SK-N-SH (cell line): ENCODE measurements at regions not wholly inside any gene's neighbourhood (a gene's known extent, or its start where the extent isn't known, plus 50 kb on each side); places are given as distances from the start of the nearest gene placed in this dataset.

Source experiments
- EP300 ChIP-seq, 2 experiments: IDR thresholded peaks; 2 replicates each; pipeline versions ENCODE4 v1.4.0 to v1.6.1; 2012; ENCODE audit warnings: borderline replicate concordance in 1 of 2, low read depth in 1 of 2, low read length in 1 of 2
- EZH2phosphoT487 ChIP-seq: fragments of 200-600 bp; sonication (generic); IDR thresholded peaks from 2 replicates; pipeline ENCODE4 v1.6.1; 2017; ENCODE audit warnings: low read depth, mixed run types, mild to moderate bottlenecking, antibody characterized with exemption, moderate library complexity, borderline replicate concordance
- GABPA ChIP-seq: IDR thresholded peaks from 2 replicates; pipeline ENCODE4 v1.4.0; 2012; ENCODE audit warnings: low read depth, mild to moderate bottlenecking
- JUND ChIP-seq: IDR thresholded peaks from 2 replicates; pipeline ENCODE4 v1.4.0; 2012
- RCOR1 ChIP-seq: fragments of 150-350 bp; IDR thresholded peaks from 2 replicates; pipeline ENCODE4 v1.6.1; 2017; ENCODE audit warnings: antibody characterized with exemption, low read length
- RXRA ChIP-seq: IDR thresholded peaks from 2 replicates; pipeline ENCODE4 v1.4.0; 2012; ENCODE audit warnings: low read depth, mild to moderate bottlenecking, borderline replicate concordance
- TAF1 ChIP-seq: IDR thresholded peaks from 2 replicates; pipeline ENCODE4 v1.6.1; 2012; ENCODE audit warnings: low read depth, mild to moderate bottlenecking, low read length, moderate library complexity, borderline replicate concordance
- TCF12 ChIP-seq: IDR thresholded peaks from 2 replicates; pipeline ENCODE4 v1.4.0; 2012
- TF ChIP-seq, protein P1 (sequence below): fragments of 200-600 bp; sonication (generic); IDR thresholded peaks from 2 replicates; pipeline ENCODE4 v1.6.1; 2017; ENCODE audit warnings: antibody characterized with exemption, mild to moderate bottlenecking, moderate library complexity
- TF ChIP-seq, protein P2 (sequence below): IDR thresholded peaks from 2 replicates; pipeline ENCODE4; 2012
- TF ChIP-seq, protein P3 (sequence below): IDR thresholded peaks from 2 replicates; pipeline ENCODE4 v1.6.1; 2012; ENCODE audit warnings: mild to moderate bottlenecking, low read depth, low read length, moderate library complexity
- TF ChIP-seq, protein P4 (sequence below): IDR thresholded peaks from 2 replicates; pipeline ENCODE4 v1.4.0; 2012; ENCODE audit warnings: low read depth

DNA sequence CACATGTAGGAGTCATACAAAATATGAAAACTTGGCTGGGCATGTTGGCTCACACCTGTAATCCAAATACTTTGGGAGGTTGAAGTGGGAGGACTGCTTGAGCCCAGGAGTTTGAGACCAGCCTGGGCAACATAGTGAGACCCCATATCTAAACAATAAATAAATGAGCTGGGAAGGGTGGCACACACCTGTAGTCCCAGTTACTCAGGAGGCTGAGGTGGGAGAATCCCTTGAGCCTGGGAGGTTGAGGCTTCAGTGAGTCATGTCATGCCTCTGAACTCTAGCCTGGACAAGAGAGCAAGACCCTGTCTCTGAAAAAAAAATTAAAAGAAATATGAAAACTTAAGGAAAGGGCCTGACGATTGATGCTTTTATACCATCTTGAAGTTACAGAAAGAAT lies 112.4 kb upstream of the RAI14 start:
- TF ChIP-seq, protein P1, sequence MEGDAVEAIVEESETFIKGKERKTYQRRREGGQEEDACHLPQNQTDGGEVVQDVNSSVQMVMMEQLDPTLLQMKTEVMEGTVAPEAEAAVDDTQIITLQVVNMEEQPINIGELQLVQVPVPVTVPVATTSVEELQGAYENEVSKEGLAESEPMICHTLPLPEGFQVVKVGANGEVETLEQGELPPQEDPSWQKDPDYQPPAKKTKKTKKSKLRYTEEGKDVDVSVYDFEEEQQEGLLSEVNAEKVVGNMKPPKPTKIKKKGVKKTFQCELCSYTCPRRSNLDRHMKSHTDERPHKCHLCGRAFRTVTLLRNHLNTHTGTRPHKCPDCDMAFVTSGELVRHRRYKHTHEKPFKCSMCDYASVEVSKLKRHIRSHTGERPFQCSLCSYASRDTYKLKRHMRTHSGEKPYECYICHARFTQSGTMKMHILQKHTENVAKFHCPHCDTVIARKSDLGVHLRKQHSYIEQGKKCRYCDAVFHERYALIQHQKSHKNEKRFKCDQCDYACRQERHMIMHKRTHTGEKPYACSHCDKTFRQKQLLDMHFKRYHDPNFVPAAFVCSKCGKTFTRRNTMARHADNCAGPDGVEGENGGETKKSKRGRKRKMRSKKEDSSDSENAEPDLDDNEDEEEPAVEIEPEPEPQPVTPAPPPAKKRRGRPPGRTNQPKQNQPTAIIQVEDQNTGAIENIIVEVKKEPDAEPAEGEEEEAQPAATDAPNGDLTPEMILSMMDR = no peak
- no peak for TF ChIP-seq GABPA
- TF ChIP-seq EZH2phosphoT487 = no peak
- TF ChIP-seq RXRA = no peak
- TF ChIP-seq EP300 (IDR thresholded peaks at IDR 0.05; ENCODE audit: borderline replicate concordance in 1 of 2, low read depth in 1 of 2, low read length in 1 of 2) = no peak
- TF ChIP-seq, protein P2, sequence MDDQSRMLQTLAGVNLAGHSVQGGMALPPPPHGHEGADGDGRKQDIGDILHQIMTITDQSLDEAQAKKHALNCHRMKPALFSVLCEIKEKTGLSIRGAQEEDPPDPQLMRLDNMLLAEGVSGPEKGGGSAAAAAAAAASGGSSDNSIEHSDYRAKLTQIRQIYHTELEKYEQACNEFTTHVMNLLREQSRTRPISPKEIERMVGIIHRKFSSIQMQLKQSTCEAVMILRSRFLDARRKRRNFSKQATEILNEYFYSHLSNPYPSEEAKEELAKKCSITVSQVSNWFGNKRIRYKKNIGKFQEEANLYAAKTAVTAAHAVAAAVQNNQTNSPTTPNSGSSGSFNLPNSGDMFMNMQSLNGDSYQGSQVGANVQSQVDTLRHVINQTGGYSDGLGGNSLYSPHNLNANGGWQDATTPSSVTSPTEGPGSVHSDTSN = no peak
- TF ChIP-seq JUND = no peak
- TF ChIP-seq, protein P3, sequence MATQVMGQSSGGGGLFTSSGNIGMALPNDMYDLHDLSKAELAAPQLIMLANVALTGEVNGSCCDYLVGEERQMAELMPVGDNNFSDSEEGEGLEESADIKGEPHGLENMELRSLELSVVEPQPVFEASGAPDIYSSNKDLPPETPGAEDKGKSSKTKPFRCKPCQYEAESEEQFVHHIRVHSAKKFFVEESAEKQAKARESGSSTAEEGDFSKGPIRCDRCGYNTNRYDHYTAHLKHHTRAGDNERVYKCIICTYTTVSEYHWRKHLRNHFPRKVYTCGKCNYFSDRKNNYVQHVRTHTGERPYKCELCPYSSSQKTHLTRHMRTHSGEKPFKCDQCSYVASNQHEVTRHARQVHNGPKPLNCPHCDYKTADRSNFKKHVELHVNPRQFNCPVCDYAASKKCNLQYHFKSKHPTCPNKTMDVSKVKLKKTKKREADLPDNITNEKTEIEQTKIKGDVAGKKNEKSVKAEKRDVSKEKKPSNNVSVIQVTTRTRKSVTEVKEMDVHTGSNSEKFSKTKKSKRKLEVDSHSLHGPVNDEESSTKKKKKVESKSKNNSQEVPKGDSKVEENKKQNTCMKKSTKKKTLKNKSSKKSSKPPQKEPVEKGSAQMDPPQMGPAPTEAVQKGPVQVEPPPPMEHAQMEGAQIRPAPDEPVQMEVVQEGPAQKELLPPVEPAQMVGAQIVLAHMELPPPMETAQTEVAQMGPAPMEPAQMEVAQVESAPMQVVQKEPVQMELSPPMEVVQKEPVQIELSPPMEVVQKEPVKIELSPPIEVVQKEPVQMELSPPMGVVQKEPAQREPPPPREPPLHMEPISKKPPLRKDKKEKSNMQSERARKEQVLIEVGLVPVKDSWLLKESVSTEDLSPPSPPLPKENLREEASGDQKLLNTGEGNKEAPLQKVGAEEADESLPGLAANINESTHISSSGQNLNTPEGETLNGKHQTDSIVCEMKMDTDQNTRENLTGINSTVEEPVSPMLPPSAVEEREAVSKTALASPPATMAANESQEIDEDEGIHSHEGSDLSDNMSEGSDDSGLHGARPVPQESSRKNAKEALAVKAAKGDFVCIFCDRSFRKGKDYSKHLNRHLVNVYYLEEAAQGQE = no peak
- TF ChIP-seq RCOR1 = no peak
- TF ChIP-seq, protein P4, sequence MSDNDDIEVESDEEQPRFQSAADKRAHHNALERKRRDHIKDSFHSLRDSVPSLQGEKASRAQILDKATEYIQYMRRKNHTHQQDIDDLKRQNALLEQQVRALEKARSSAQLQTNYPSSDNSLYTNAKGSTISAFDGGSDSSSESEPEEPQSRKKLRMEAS = no peak
- no peak for TF ChIP-seq TCF12
- no peak for TF ChIP-seq TAF1
